CD4-positive, alpha-beta T cell (primary cell): ENCODE measurements at regions not wholly inside any gene's neighbourhood (a gene's known extent, or its start where the extent isn't known, plus 50 kb on each side); places are given as distances from the start of the nearest gene placed in this dataset.
"Not testable (repeated sequence)": the region's sequence is repeated elsewhere in the genome, so short reads cannot be mapped to it uniquely, and the experiment has no call there.

ENCODE experiments used
- ATAC-seq: fragments of 200-7000 bp; cut with Tn5 transposase; one replicate; pipeline ENCODE4 v1.10.0; 2022; ENCODE audit warnings: mild to moderate bottlenecking; ENCODE audit not compliant: poor library complexity
- CTCF ChIA-PET: fragments of 350-600 bp; sonication (Branson Sonifier 250); formaldehyde crosslinking; loops from one replicate; lab custom pipeline; 2021; ENCODE audit warnings: antibody characterized with exemption, inconsistent platforms; lab: Charles Lee
- POLR2A ChIA-PET: fragments of 350-600 bp; sonication (Branson Sonifier 250); formaldehyde crosslinking; loops from one replicate; lab custom pipeline; 2021; ENCODE audit warnings: antibody characterized with exemption, inconsistent platforms; lab: Charles Lee
- DNase-seq, 14 experiments: peaks; one replicate each; pipeline ENCODE4 v3.0.0-alpha.2; 2013 to 2020; ENCODE audit warnings: mixed read lengths in 2 of 14
- H3K27ac ChIP-seq, 2 donors: one replicate each; pipeline versions ENCODE4 v1.5.1 to v1.7.0; 2013; ENCODE audit warnings: low read length in 2 of 2, low read depth in 1 of 2, mild to moderate bottlenecking in 1 of 2
- H3K27me3 ChIP-seq, 2 experiments: 1 replicate in 1 of 2; 2 replicates in 1 of 2; pipeline versions ENCODE4 v1.6.1 to v1.7.0; 2013; ENCODE audit warnings: low read length in 2 of 2, control low read depth in 1 of 2, mild to moderate bottlenecking in 1 of 2, moderate library complexity in 1 of 2; ENCODE audit not compliant: insufficient read depth in 2 of 2, control insufficient read depth in 1 of 2
- H3K36me3 ChIP-seq: one replicate; pipeline ENCODE4 v1.6.1; 2013; ENCODE audit warnings: low read length, control low read depth; ENCODE audit not compliant: insufficient read depth
- H3K4me1 ChIP-seq: one replicate; pipeline ENCODE4 v1.6.1; 2013; ENCODE audit warnings: low read length, control low read depth; ENCODE audit not compliant: insufficient read depth
- H3K4me3 ChIP-seq: one replicate; pipeline ENCODE4 v1.5.1; 2013; ENCODE audit warnings: mild to moderate bottlenecking, low read length, moderate library complexity
- H3K9me3 ChIP-seq, 2 experiments: 1 replicate in 1 of 2; 2 replicates in 1 of 2; pipeline versions ENCODE4 v1.6.1 to v1.7.0; 2013; ENCODE audit warnings: low read length in 2 of 2, mild to moderate bottlenecking in 2 of 2, control low read depth in 1 of 2, moderate library complexity in 1 of 2; ENCODE audit not compliant: control insufficient read depth in 1 of 2, insufficient read depth in 1 of 2
- H3K27ac Mint-ChIP-seq: one replicate; pipeline ENCODE4 v1.8.0; 2020; ENCODE audit warnings: mixed read lengths
- H3K27me3 Mint-ChIP-seq: one replicate; pipeline ENCODE4 v1.8.0; 2021; ENCODE audit warnings: mixed read lengths
- H3K36me3 Mint-ChIP-seq: one replicate; pipeline ENCODE4 v1.8.0; 2021; ENCODE audit warnings: low read depth, mixed read lengths
- H3K4me1 Mint-ChIP-seq: one replicate; pipeline ENCODE4 v1.8.0; 2021; ENCODE audit warnings: low read depth, mixed read lengths
- H3K4me3 Mint-ChIP-seq: one replicate; pipeline ENCODE4 v1.8.0; 2020; ENCODE audit warnings: mild to moderate bottlenecking, mixed read lengths
- H3K9me3 Mint-ChIP-seq: one replicate; pipeline ENCODE4 v1.8.0; 2020; ENCODE audit warnings: mixed read lengths
- intact Hi-C, 2 experiments: fragments of 100-400 bp; cut with DNase I in 1 of 2; cut with micrococcal nuclease in 1 of 2; formaldehyde crosslinking; loops; one replicate each; pipeline versions ENCODE4 v1.15.1 to v1.9.0; 2023 to 2025; cut with DNase I, micrococcal nuclease
- TF ChIP-seq, protein P1 (sequence below): fragments of 200-600 bp; IDR thresholded peaks from one replicate; pipeline ENCODE4 v1.8.0; 2022; ENCODE audit warnings: antibody characterized with exemption, mild to moderate bottlenecking

DNA sequence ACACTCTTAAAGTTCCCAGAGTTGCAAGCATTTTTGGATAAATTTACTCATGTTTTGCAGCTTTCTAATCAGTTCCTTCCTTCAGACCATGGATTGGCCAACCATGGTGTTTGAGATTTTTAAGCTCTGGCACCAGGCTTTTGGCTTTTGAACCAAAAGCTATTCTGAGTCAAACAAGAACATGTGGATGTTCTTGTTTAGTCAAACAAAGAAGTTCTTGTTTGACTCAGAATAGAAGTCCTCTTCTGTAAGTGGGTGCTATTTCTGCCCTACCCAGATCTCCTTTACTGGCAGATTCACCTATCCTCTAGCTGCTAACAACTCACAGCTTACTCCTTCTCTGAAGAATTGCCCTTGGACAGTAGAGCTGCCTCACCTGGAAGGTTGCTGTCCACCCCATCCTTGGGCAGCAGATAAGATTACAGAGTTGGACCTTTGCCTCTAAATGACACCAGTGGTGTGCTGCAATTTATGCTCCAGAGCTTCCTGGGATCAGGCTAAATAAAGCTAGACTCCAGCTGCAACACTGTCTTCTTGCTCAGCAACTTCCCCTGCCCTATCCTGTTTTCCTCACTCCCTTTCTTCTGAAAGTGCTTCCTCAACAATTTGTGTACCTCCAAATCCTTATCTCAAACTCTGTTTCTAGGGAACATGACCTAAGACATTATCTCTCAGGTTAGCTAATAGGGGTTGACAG, 65.6 kb downstream of the COL6A6 start:
- H3K9me3 Mint-ChIP-seq = no peaks in the 10 kb centered on the region
- no peaks in the 10 kb centered on the region for H3K4me1 Mint-ChIP-seq
- no peaks in the 10 kb centered on the region for H3K9me3 ChIP-seq
- H3K36me3 Mint-ChIP-seq = no peaks in the 10 kb centered on the region
- CTCF ChIA-PET = interaction anchor here (1.2 kb wide), 1 partner anchor 13 kb away, joined by 3 read pairs; no protein-coding TSS in a partner anchor
- H3K27ac ChIP-seq = no peak overlapping the region
- H3K4me1 ChIP-seq = no peaks in the 10 kb centered on the region
- no peak for ATAC-seq
- no peak overlapping the region for H3K27ac Mint-ChIP-seq
- DNase-seq = no peak
- H3K4me3 ChIP-seq = no peak overlapping the region
- H3K27me3 ChIP-seq = peaks cover 0 to 3% of the 10 kb centered on the region in 2 experiments
- POLR2A ChIA-PET = no interaction called here
- intact Hi-C loops = no loop called here
- TF ChIP-seq, protein P1, sequence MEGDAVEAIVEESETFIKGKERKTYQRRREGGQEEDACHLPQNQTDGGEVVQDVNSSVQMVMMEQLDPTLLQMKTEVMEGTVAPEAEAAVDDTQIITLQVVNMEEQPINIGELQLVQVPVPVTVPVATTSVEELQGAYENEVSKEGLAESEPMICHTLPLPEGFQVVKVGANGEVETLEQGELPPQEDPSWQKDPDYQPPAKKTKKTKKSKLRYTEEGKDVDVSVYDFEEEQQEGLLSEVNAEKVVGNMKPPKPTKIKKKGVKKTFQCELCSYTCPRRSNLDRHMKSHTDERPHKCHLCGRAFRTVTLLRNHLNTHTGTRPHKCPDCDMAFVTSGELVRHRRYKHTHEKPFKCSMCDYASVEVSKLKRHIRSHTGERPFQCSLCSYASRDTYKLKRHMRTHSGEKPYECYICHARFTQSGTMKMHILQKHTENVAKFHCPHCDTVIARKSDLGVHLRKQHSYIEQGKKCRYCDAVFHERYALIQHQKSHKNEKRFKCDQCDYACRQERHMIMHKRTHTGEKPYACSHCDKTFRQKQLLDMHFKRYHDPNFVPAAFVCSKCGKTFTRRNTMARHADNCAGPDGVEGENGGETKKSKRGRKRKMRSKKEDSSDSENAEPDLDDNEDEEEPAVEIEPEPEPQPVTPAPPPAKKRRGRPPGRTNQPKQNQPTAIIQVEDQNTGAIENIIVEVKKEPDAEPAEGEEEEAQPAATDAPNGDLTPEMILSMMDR = no peak
- H3K36me3 ChIP-seq = no peaks in the 10 kb centered on the region
- H3K4me3 Mint-ChIP-seq = no peak overlapping the region
- peaks cover 55% of the 10 kb centered on the region for H3K27me3 Mint-ChIP-seq

DNA sequence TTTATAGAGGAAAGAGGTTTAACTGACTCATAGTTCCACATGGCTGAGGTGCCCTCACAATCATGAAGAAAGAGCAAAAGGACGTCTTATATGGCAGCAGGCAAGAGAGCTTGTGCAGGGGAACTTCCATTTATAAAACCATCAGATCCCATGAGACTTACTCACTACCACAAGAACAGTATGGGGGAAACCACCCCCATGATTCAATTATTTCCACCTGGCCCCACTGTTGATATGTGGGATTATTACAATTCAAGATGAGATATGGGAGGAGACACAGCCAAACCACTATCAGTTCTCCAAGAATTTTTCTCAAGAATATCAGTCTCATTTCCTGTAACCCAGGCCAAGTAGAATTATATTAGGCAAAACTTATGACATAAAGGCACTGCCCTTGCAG, 77.8 kb downstream of the COL6A6 start:
- ATAC-seq, H3K4me1 ChIP-seq, H3K4me3 ChIP-seq, intact Hi-C loops, DNase-seq, H3K4me3 Mint-ChIP-seq, POLR2A ChIA-PET, H3K36me3 Mint-ChIP-seq, H3K4me1 Mint-ChIP-seq, H3K9me3 Mint-ChIP-seq, CTCF ChIA-PET, H3K36me3 ChIP-seq, H3K27ac Mint-ChIP-seq, H3K27ac ChIP-seq, H3K9me3 ChIP-seq: not testable (repeated sequence)
- peaks cover 67% of the 10 kb centered on the region for H3K27me3 Mint-ChIP-seq
- H3K27me3 ChIP-seq = peaks cover 0 to 15% of the 10 kb centered on the region in 2 experiments

DNA sequence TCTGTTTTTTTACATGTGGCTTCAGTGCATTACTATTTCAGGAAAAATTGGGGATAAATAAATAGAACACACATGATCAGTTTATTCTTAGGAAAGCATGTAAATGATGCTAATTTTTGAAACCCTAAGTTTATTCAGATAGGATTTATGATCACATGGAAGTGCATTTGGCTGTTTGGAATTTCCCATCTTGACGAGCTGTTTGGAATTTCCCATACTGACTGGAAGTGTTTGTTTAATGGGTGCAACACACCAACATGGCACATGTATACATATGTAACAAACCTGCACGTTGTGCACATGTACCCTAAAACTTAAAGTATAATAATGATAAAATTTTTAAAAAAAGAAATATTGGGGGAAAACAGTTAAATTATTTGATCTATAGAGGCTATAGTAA, 79.5 kb downstream of the COL6A6 start:
- Mint-ChIP-seq H3K27ac (no peak overlapping the region), H3K27me3 (peaks cover 63% of the 10 kb centered on the region), H3K4me3 (no peak overlapping the region), H3K36me3 (no peaks in the 10 kb centered on the region), H3K4me1 (no peaks in the 10 kb centered on the region), H3K9me3 (no peaks in the 10 kb centered on the region)
- POLR2A ChIA-PET = no interaction called here
- intact Hi-C loops = no loop called here
- Histone ChIP-seq H3K4me3 (no peak overlapping the region), H3K9me3 (no peaks in the 10 kb centered on the region), H3K4me1 (no peaks in the 10 kb centered on the region), H3K27ac (no peak overlapping the region), H3K27me3 (peaks cover 0 to 15% of the 10 kb centered on the region in 2 experiments), H3K36me3 (no peaks in the 10 kb centered on the region)
- ATAC-seq = no peak
- CTCF ChIA-PET = no interaction called here
- no peak for DNase-seq
- TF ChIP-seq, protein P1 = no peak
